ENCODE measurements at regions not wholly inside any gene's neighbourhood (a gene's known extent, or its start where the extent isn't known, plus 50 kb on each side); places are given as distances from the start of the nearest gene placed in this dataset.

DNA sequence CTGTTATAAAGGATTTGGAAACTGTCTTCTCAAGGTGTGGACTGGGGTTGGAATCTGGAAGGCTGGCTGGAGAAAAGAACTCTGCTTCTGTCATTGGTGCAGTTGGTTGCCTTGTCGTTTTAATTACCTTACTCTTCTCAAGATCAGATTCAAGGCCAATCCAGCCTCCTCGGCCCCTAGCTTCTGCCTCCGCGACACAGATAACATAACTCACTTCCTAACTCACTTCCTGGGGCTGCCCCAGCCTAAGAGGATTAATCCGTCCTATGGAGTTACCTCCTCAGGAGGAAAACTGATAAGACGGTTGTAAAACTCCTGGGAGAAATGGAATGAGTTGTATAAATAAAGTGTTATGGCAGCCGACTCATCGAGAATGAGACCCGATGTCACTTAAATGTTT lies 389.1 kb upstream of the WWC1 start:
- TF ChIP-seq, protein P1, sequence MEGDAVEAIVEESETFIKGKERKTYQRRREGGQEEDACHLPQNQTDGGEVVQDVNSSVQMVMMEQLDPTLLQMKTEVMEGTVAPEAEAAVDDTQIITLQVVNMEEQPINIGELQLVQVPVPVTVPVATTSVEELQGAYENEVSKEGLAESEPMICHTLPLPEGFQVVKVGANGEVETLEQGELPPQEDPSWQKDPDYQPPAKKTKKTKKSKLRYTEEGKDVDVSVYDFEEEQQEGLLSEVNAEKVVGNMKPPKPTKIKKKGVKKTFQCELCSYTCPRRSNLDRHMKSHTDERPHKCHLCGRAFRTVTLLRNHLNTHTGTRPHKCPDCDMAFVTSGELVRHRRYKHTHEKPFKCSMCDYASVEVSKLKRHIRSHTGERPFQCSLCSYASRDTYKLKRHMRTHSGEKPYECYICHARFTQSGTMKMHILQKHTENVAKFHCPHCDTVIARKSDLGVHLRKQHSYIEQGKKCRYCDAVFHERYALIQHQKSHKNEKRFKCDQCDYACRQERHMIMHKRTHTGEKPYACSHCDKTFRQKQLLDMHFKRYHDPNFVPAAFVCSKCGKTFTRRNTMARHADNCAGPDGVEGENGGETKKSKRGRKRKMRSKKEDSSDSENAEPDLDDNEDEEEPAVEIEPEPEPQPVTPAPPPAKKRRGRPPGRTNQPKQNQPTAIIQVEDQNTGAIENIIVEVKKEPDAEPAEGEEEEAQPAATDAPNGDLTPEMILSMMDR (IDR thresholded peaks at IDR 0.05): no peak
- no peak for TF ChIP-seq POLR2A (IDR thresholded peaks at IDR 0.05)
